Brain microvascular endothelial cell (primary cell): ENCODE measurements at regions not wholly inside any gene's neighbourhood (a gene's known extent, or its start where the extent isn't known, plus 50 kb on each side); places are given as distances from the start of the nearest gene placed in this dataset.

Experiments
- DNase-seq: peaks from one replicate; pipeline ENCODE4 v3.0.0-alpha.2; 2020
- H3K27ac ChIP-seq: fragments of 250-450 bp; sonication (Bioruptor Pico); 2 replicates; pipeline ENCODE4 v1.5.1; 2020; ENCODE audit warnings: mild to moderate bottlenecking, moderate library complexity
- H3K27me3 ChIP-seq: fragments of 250-450 bp; sonication (Bioruptor Pico); replicated peaks from 2 replicates; pipeline ENCODE4 v1.5.1; 2020; ENCODE audit warnings: mild to moderate bottlenecking
- H3K36me3 ChIP-seq: fragments of 250-450 bp; sonication (Bioruptor Pico); replicated peaks from 2 replicates; pipeline ENCODE4 v1.5.1; 2020; ENCODE audit warnings: mild to moderate bottlenecking
- H3K4me3 ChIP-seq: 2 replicates; pipeline ENCODE4 v1.5.1; 2011; ENCODE audit warnings: low read depth, mild to moderate bottlenecking, control low read depth, low read length, moderate library complexity
- in situ Hi-C: cut with HindIII; loops from 2 replicates; pipeline ENCODE4 v1.10.0; 2017; ENCODE audit warnings: low sequenced_read_pairs, low pct_ligation_motif_present
- TF ChIP-seq, protein P1 (sequence below): IDR thresholded peaks from 2 replicates; pipeline ENCODE4 v1.5.1; 2011; ENCODE audit warnings: low read depth, mild to moderate bottlenecking, moderate library complexity, low read length, control low read depth, inconsistent platforms; ENCODE audit errors: missing control alignments

DNA sequence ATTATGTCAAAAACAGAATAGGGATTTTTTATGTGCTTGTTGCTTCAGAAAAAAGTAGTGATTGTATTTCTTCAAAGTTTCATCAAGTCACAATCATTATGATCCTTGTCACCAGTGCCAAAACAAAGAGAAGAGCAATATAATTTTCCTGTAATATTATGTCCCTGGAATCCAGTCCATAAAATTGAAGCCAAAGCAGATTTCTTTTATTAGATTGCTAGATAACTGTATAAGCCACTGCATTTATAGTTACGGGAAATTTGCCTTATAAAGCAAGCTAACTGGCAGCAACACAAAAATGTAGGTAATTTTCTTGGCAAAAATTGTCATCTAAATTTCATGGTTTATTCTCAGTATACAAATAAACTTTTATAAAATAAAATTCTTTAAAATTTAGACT lies 296.1 kb upstream of the ANKRD50 start:
- Histone ChIP-seq H3K27me3 (no peaks in the 10 kb centered on the region), H3K36me3 (no peaks in the 10 kb centered on the region), H3K4me3 (no peak overlapping the region), H3K27ac (no peak overlapping the region)
- TF ChIP-seq, protein P1, sequence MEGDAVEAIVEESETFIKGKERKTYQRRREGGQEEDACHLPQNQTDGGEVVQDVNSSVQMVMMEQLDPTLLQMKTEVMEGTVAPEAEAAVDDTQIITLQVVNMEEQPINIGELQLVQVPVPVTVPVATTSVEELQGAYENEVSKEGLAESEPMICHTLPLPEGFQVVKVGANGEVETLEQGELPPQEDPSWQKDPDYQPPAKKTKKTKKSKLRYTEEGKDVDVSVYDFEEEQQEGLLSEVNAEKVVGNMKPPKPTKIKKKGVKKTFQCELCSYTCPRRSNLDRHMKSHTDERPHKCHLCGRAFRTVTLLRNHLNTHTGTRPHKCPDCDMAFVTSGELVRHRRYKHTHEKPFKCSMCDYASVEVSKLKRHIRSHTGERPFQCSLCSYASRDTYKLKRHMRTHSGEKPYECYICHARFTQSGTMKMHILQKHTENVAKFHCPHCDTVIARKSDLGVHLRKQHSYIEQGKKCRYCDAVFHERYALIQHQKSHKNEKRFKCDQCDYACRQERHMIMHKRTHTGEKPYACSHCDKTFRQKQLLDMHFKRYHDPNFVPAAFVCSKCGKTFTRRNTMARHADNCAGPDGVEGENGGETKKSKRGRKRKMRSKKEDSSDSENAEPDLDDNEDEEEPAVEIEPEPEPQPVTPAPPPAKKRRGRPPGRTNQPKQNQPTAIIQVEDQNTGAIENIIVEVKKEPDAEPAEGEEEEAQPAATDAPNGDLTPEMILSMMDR, result no peak
- in situ Hi-C loops, result no loop called here
- DNase-seq, result no peak

DNA sequence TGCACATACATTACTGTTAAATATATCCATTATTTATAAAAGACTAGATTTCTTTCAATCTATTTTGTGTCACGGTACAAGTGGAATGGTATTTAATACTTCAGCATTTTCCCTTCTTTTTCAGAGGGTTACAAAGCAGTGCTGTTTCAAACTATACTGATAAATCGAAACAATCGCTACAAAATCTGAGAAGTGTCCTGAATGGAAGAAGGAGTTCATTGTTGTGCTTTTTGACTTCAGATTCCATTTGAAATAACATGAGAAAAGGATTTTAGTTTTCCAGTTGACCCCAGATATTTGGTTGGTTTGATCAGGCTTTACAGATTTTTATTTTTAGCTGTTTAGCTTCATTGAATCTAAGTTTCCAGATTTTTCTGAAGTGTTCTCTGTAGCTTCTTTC lies 292.1 kb upstream of the ANKRD50 start:
- Histone ChIP-seq H3K36me3 (no peaks in the 10 kb centered on the region), H3K4me3 (no peak overlapping the region), H3K27ac (no peak overlapping the region), H3K27me3 (no peaks in the 10 kb centered on the region)
- in situ Hi-C loops, result no loop called here
- no peak for DNase-seq
- TF ChIP-seq, protein P1, result no peak

DNA sequence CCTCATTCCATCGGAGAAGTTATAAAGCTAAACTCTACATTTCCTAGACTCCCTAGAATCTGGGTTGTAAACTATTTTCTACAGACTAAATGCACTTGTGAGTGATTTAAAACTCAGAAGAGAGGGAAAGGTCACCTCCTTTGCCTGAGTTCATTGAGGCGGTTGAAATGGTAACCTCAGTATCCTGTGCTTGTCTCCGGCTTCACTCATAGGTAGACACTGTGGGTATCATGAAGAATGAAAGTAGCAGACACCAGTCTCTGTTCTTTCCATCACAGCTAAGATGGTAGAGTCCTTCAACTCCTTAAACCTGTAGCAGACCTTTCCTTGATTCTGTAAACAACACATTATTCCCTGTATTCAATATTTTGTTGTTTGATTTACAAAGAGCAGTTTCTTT lies 291.3 kb upstream of the ANKRD50 start:
- in situ Hi-C loops, result no loop called here
- Histone ChIP-seq H3K36me3 (no peaks in the 10 kb centered on the region), H3K27me3 (no peaks in the 10 kb centered on the region), H3K4me3 (no peak overlapping the region), H3K27ac (no peak overlapping the region)
- TF ChIP-seq, protein P1, result no peak
- no peak for DNase-seq

DNA sequence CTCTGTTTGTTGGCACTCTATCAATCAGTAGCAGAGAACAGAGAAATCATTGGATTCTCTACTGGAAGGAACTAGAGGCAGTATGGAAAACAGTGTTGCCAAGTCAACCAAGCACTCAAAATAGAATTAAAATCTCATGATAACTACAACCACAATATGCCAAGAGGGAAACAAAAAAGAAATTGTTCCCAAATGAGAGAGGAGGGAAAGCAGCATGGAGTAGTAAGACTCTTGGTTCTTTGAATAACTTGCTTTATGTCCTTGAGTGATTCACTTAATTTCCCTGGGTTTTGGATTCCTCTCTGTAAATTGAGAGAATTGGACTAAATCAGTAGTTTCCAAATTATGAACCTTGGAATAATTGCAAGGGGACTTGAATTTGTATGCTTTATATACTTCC lies 285.5 kb upstream of the ANKRD50 start:
- Histone ChIP-seq H3K36me3 (no peaks in the 10 kb centered on the region), H3K27me3 (no peaks in the 10 kb centered on the region), H3K4me3 (no peak overlapping the region), H3K27ac (no peak overlapping the region)
- no peak for DNase-seq
- in situ Hi-C loops, result no loop called here
- TF ChIP-seq, protein P1, result no peak

DNA sequence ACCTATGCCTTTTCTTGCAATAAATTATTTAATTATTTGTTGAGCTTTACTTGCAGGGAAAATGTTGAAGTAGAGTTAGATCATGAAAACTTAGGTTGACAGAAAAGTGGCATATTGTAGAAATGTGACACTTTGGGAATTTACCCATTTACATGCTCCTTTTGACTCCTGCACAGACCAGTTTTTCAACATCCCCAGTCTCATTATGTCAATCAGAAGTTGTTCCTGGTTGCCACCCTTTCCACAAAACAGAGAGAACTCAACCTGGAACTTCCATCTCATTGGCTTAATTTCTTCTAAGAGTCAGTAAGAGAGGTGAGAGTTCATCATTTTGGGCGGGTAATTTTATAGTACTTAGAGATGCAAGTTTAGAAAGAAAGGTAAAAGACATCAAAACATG lies 284.6 kb upstream of the ANKRD50 start:
- H3K27ac ChIP-seq, result no peak overlapping the region
- TF ChIP-seq, protein P1, result no peak
- H3K4me3 ChIP-seq, result no peak overlapping the region
- no peaks in the 10 kb centered on the region for H3K36me3 ChIP-seq
- no peak for DNase-seq
- in situ Hi-C loops, result no loop called here
- no peaks in the 10 kb centered on the region for H3K27me3 ChIP-seq

DNA sequence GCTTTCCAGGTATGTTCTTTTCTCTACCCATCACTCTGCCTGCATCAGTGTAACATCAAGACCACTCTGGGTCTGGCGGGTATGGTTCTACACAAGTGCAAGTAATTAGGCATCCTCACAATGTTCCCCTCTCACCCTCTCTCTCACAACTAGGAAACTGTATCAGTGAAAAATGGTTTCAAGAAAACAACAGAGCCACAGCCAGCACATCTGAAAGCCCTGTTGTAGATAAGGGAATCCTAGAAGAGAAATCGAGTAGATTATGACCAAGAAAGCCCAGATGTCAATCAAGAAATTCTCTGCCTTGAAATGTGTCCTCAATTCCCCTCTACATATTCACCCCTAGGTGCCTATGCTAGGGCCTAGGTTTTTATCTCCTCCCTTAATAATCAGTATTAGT lies 281.3 kb upstream of the ANKRD50 start:
- DNase-seq, result no peak
- no peaks in the 10 kb centered on the region for H3K27me3 ChIP-seq
- H3K36me3 ChIP-seq, result no peaks in the 10 kb centered on the region
- in situ Hi-C loops, result no loop called here
- no peak overlapping the region for H3K27ac ChIP-seq
- no peak overlapping the region for H3K4me3 ChIP-seq
- TF ChIP-seq, protein P1, result no peak
